Skeletal muscle cell (primary cell): ENCODE measurements at regions not wholly inside any gene's neighbourhood (a gene's known extent, or its start where the extent isn't known, plus 50 kb on each side); places are given as distances from the start of the nearest gene placed in this dataset.
"Not testable (repeated sequence)": the region's sequence is repeated elsewhere in the genome, so short reads cannot be mapped to it uniquely, and the experiment has no call there.

ENCODE experiments used
- DNase-seq: peaks from one replicate; pipeline ENCODE4 v3.0.0-alpha.2; 2010; ENCODE audit warnings: low read depth
- H3K4me3 ChIP-seq: 2 replicates; pipeline ENCODE4 v1.5.1; 2011; ENCODE audit warnings: low read depth, mild to moderate bottlenecking, control low read depth, low read length, moderate library complexity

DNA sequence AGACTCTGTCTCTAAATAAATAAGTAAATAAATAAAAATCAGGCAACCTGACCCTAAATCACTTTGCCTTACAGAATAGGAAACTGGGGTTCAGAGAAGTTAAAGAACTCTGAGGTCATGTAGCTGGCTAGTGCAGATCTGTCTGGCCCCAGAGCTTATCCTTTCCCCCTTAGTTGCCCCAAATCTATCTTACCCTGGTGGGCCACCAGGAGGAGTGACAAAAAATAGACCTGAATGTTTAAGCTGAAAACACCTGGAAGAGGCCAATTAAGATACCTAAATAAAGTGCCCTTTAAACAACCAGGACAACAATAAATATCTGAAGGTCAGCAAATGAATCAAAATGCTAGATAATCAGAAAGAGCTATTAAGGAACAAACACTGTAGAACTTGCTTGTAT is 59.7 kb downstream of the TEX35 start:
- H3K4me3 ChIP-seq, result no peak overlapping the region
- DNase-seq, result no peak

GRCh38 chr1:178573330-178573729 is 60.4 kb downstream of the TEX35 start:
- DNase-seq, result no peak
- H3K4me3 ChIP-seq, result no peak overlapping the region

GRCh38 chr1:178574345-178574744 is 61.4 kb downstream of the TEX35 start:
- DNase-seq, result no peak
- H3K4me3 ChIP-seq, result no peak overlapping the region

DNA sequence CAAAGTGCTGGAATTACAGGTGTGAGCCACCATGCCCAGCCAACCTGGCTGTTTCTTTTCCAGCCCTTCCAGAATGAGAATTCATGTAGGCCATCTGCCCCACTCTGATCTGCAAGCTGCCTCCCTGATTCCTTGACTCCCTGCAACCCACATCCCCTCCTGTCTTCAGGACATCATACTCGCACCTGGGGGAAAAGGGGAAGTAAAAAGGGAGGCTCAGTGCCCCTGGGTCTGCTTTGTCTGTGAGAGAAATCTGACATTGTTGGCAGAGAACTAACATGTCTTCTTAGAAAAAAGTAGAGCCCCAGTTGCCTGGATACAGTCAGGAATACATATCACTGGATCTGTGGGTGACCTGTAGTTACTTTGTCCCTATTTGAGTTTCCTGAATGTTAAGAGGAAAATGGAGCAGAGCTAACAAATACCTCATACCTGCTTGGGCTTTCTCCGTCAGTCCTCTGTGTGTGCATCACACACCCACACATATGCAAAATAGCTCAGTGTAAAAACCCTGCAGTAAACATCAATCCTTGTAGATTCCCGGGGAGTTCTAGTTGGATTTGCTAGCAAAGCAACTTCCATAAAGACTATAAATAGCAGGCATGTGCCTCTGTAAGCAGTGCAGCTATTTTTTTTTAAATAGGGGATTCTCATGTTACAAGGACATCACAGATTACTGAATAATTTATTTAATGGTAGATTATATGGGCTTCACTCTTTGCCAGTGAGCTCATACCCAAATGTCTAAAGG is 62.9 kb downstream of the TEX35 start:
- DNase-seq, result no peak
- H3K4me3 ChIP-seq, result no peak overlapping the region

DNA sequence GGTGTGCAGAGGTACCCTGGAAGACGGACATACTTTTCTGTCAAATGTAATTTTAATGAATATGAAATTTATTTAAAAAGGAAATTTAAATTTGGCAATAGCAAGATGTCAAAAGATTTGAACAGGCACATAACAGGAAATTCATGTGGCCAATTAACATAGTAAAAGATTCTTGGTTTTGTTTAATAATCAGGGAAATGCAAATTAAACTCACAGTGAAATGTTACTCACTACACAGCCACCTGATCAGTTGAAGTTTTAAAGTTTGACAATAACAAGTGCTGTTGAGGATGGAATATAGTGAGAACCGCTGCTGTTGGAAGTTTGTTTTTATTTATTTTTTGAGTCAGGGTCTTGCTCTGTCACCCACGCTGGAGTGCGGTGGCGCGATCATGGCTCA is 63.9 kb downstream of the TEX35 start:
- no peak overlapping the region for H3K4me3 ChIP-seq
- no peak for DNase-seq

DNA sequence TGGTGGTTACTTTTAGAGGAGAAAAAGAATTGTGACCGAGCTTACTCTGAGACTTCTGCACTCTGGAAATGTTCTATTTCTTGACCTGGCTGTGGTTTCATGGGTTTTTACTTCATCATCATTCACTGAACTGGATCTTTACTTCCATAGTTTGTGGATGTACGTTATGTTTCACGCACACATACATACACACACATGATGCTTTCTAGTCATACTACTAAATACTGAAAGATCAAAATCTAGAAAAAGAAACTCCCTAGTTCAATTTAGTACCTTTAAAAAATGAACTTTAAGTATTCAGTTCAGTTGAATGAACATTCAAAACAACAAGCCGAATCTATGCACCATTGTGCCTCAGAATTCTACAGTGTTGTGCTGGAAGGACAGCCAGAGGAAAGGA is 65.0 kb downstream of the TEX35 start:
- no peak for DNase-seq
- H3K4me3 ChIP-seq, result no peak overlapping the region

GRCh38 chr1:178578541-178578940 is 65.6 kb downstream of the TEX35 start:
- no peak for DNase-seq
- no peak overlapping the region for H3K4me3 ChIP-seq

DNA sequence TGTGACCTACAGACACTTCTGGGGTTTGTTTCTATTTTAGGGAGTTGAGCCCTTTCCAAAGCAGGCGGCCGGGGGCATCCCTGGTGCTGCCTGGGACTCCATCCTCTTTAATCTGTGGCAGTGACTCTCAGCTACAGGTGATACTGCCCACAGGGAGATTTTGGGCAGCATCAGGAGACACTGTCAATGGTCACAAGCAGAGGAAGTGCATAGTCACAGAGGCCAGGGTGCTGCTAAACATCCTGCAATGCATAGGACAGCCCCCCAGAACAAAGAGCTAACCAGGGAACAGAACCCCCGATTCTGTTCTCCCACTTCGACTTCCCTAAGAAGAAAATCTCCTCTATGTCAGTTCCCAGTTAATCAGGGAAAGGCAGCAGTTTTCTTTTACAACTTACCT is 66.2 kb downstream of the TEX35 start:
- no peak overlapping the region for H3K4me3 ChIP-seq
- no peak for DNase-seq

DNA sequence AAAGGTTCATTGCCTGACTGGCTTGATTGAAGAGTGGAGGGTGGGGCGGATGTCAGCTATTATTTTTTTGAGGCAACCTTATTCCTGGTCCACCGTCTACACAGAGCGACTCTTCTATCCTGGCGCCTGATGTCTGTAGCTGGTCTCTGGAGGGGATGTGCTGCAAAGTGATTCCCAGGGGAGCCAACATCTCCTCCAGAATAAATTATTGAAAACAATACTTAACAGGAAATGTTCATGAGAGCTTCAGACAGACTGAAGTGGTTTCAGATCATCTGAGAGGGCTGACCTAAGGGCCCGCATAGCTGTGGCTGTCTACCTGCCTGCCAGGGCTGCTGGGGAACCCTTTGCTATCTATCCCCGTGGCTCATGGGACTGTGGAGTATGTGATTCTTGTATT is 66.7 kb downstream of the TEX35 start:
- no peak overlapping the region for H3K4me3 ChIP-seq
- DNase-seq, result no peak

DNA sequence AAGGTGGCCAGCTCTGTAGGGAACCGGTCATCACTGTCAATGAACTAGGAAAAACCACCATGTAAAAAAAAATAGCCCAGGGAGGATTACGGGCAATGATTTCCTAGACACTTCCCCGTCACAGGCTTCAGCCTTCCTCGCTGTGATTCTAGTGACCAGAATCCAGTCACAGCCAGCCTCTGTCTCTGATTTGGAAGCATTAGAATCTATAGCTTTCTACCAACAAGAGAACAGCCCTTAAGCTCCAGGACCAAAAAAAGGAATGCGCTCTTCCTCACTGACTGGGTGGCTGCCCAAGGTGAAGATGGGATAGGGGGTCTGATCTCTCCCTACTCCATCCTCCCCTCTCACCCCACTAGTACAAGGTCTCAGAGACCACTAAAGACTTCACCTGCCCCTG is 67.2 kb downstream of the TEX35 start:
- no peak for DNase-seq
- H3K4me3 ChIP-seq, result no peak overlapping the region

DNA sequence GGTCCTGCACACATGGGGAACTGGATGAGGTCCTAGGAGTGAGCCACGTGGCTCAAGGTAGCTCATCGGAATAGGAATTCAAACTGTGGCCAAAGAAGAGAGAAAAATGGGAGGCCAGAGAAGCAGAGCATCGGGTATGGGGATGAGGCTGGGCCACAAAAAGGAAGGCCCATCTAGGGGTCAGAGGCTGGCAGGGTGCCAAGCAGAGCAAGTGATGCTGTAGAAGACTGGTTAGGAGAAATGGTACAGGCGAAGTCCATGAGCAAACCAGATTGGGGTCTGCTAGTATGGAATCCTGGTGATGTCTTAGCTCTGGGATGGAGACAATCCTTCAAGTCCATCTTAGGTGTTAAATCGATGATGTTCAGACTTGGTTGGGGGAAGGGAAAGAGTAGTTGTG is 68.0 kb downstream of the TEX35 start:
- no peak for DNase-seq
- H3K4me3 ChIP-seq, result no peak overlapping the region

DNA sequence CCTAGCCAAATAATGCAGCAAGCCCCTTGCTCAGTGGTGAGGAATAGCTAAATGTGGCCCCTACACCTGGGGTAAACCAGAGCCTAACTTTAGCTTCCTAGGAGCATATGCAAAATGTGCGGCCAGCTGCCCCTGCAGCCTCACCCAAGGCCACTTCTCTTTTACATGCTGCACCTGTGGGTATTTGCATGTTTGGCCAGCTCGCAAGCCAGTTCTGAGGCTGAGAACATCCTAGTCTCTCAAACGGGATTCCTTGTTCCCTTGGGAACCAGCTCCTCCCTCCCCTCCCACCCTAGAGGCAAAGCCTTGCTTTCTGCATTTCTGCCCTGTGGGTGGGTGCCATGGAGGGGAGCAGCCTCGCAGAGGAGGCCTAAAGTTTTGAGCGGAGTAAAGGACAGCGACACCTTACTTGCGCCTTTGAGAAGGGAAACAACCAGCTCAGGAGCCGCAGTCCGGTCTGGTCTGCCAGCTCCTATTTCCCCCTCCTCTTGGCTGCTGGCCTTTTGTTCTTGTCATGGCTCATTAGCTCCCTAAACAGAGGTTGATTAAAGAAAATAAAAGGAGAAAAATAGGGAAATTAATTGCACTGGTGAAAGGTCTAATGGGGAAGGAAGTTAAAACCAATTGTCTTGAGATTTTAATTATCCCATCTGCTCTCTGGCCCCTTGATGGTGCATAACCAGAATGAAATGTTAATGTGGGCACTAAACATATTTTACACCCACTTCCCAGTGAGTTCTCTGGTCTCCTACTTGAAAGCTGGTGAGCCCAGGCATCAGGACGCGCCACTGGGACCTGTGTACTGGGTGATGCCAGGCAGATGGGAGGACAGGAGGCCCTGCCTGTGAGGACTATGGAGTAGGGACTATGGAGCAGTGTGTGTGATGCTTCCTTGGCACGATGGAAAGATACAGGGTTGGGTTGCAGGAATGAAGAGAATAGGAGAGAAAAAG is 68.7 kb downstream of the TEX35 start:
- H3K4me3 ChIP-seq, result no peak overlapping the region
- no peak for DNase-seq

- no peak for DNase-seq
- no peak overlapping the region for H3K4me3 ChIP-seq
Observed at GRCh38 chr1:178587096-178587495, 74.2 kb downstream of the TEX35 start.

GRCh38 chr1:178587975-178588374 is 75.1 kb downstream of the TEX35 start:
- no peak for DNase-seq

DNA sequence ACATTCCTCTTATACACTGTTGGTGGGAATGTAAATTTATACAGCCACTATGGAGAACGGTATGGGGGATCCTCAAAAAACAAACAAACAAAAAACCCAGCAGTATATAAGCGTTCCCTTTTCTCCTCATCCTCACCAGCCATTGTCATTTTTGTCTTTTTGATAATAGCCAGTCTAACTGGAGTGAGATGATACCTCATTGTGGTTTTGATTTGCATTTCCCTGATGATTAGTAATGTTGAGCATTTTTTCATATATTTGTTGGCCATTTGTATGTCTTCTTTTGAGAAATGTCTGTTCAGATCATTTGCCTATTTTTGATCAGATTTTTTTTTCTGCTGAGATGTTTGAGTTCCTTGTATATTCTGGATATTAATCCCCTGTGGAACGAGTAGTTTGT is 76.1 kb downstream of the TEX35 start:
- not testable (repeated sequence) for H3K4me3 ChIP-seq, DNase-seq

More at GRCh38 chr1:178587975-178588374, 75.1 kb downstream of the TEX35 start:
- no peak overlapping the region for H3K4me3 ChIP-seq

GRCh38 chr1:178591811-178592210 is 78.9 kb downstream of the TEX35 start:
- not testable (repeated sequence) for DNase-seq, H3K4me3 ChIP-seq

- H3K4me3 ChIP-seq, result no peak overlapping the region
- DNase-seq, result no peak
Observed at GRCh38 chr1:178593515-178593914, 80.6 kb downstream of the TEX35 start.

- DNase-seq, result no peak
- H3K4me3 ChIP-seq, result no peak overlapping the region
Observed at GRCh38 chr1:178594133-178594532, 81.2 kb downstream of the TEX35 start.

GRCh38 chr1:178595491-178595890 is 82.6 kb downstream of the TEX35 start:
- no peak overlapping the region for H3K4me3 ChIP-seq
- no peak for DNase-seq

- DNase-seq, result no peak
- H3K4me3 ChIP-seq, result no peak overlapping the region
Observed at GRCh38 chr1:178599087-178599486, 86.2 kb downstream of the TEX35 start.

DNA sequence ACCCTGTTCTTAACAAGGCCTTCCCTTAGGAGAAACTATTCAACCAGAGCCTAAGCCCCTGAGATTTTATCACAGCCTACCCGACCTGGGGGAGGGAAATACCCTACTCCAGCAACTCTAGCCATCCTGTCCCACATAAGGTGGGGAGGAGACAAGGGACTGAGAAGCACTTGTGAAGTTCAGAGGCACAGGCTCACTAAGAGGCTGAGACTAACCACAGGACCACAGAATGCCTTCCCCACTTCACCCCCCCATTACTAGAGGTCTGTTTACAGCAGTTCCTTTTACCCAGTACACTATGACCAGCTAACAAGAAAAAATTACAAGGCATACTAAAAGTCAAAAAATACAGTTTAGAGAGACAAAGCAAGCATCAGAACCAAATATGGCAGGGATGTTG is 86.8 kb downstream of the TEX35 start:
- DNase-seq, result no peak
- no peak overlapping the region for H3K4me3 ChIP-seq
